Neuronal stem cell (in vitro differentiated cells): ENCODE measurements at regions not wholly inside any gene's neighbourhood (a gene's known extent, or its start where the extent isn't known, plus 50 kb on each side); places are given as distances from the start of the nearest gene placed in this dataset.

Experiments used
- DNase-seq: peaks from one replicate; pipeline ENCODE4 v3.0.0-alpha.2; 2013; ENCODE audit warnings: low spot score
- H2AFZ ChIP-seq: one replicate; pipeline ENCODE4 v1.6.1; 2013; ENCODE audit warnings: mild to moderate bottlenecking, low read length, inconsistent platforms
- H2AK5ac ChIP-seq: 2 replicates; pipeline ENCODE4 v1.6.1; 2013; ENCODE audit warnings: low read depth, mild to moderate bottlenecking, inconsistent platforms, low read length, moderate library complexity, mixed read lengths
- H2BK120ac ChIP-seq: 2 replicates; pipeline ENCODE4 v1.6.1; 2013; ENCODE audit warnings: low read depth, mild to moderate bottlenecking, inconsistent platforms, low read length, moderate library complexity, mixed read lengths
- H2BK12ac ChIP-seq: one replicate; pipeline ENCODE4 v1.6.1; 2013; ENCODE audit warnings: low read length, inconsistent platforms
- H2BK15ac ChIP-seq: 2 replicates; pipeline ENCODE4 v1.6.1; 2013; ENCODE audit warnings: mild to moderate bottlenecking, low read length, inconsistent platforms, mixed read lengths
- H2BK5ac ChIP-seq: one replicate; pipeline ENCODE4 v1.6.1; 2013; ENCODE audit warnings: inconsistent platforms, mild to moderate bottlenecking, low read length, moderate library complexity
- H3K14ac ChIP-seq: one replicate; pipeline ENCODE4 v1.6.1; 2013; ENCODE audit warnings: low read length, inconsistent platforms
- H3K18ac ChIP-seq: 2 replicates; pipeline ENCODE4 v1.6.1; 2013; ENCODE audit warnings: low read length, inconsistent platforms
- H3K23ac ChIP-seq: 2 replicates; pipeline ENCODE4 v1.6.1; 2013; ENCODE audit warnings: low read depth, mild to moderate bottlenecking, mixed read lengths, low read length, inconsistent platforms; ENCODE audit not compliant: poor library complexity
- H3K27ac ChIP-seq: replicated peaks from 3 replicates; pipeline ENCODE4 v1.5.1; 2013; ENCODE audit warnings: low read length, inconsistent platforms
- H3K27me3 ChIP-seq, 3 experiments: 2 replicates each; pipeline ENCODE4 v1.6.1; 2013; ENCODE audit warnings: low read length in 3 of 3, mild to moderate bottlenecking in 2 of 3, inconsistent platforms in 1 of 3, low read depth in 1 of 3, mixed read lengths in 1 of 3, moderate library complexity in 1 of 3; ENCODE audit not compliant: control insufficient read depth in 3 of 3, insufficient read depth in 3 of 3
- H3K36me3 ChIP-seq, 2 donors: replicated peaks in 1 of 2; 2 replicates each; pipeline ENCODE4 v1.6.1; 2013; ENCODE audit warnings: low read length in 2 of 2; ENCODE audit not compliant: control insufficient read depth in 2 of 2, insufficient read depth in 2 of 2
- H3K4ac ChIP-seq: 2 replicates; pipeline ENCODE4 v1.6.1; 2013; ENCODE audit warnings: inconsistent platforms, mild to moderate bottlenecking, low read length, moderate library complexity
- H3K4me1 ChIP-seq, 2 donors: 1 replicate in 1 of 2; 2 replicates in 1 of 2; pipeline ENCODE4 v1.6.1; 2013; ENCODE audit warnings: low read length in 2 of 2, low read depth in 1 of 2; ENCODE audit not compliant: control insufficient read depth in 2 of 2, insufficient read depth in 1 of 2
- H3K4me2 ChIP-seq: one replicate; pipeline ENCODE4 v1.6.1; 2013; ENCODE audit warnings: mild to moderate bottlenecking, low read length, inconsistent platforms; ENCODE audit not compliant: insufficient read depth, poor library complexity, severe bottlenecking
- H3K4me3 ChIP-seq, 2 donors: 2 replicates each; pipeline ENCODE4 v1.5.1; 2013; ENCODE audit warnings: low read length in 2 of 2, mild to moderate bottlenecking in 2 of 2, inconsistent platforms in 1 of 2, moderate library complexity in 1 of 2
- H3K79me1 ChIP-seq: one replicate; pipeline ENCODE4 v1.6.1; 2013; ENCODE audit warnings: low read depth, mild to moderate bottlenecking, inconsistent platforms, low read length, moderate library complexity
- H3K9ac ChIP-seq: one replicate; pipeline ENCODE4 v1.6.1; 2013; ENCODE audit warnings: mild to moderate bottlenecking, low read depth, low read length, inconsistent platforms; ENCODE audit not compliant: poor library complexity
- H3K9me3 ChIP-seq, 2 donors: replicated peaks in 1 of 2; 2 replicates each; pipeline versions ENCODE3 to v1.6.1; 2013; ENCODE audit warnings: low read length in 2 of 2, mild to moderate bottlenecking in 2 of 2, inconsistent platforms in 1 of 2, low read depth in 1 of 2, mixed read lengths in 1 of 2, moderate library complexity in 1 of 2; ENCODE audit not compliant: control insufficient read depth in 2 of 2, insufficient read depth in 1 of 2
- H4K8ac ChIP-seq: one replicate; pipeline ENCODE4 v1.6.1; 2013; ENCODE audit warnings: low read depth, mild to moderate bottlenecking, inconsistent platforms, low read length, moderate library complexity
- H4K91ac ChIP-seq: one replicate; pipeline ENCODE4 v1.6.1; 2013; ENCODE audit warnings: low read length, low read depth, mild to moderate bottlenecking, inconsistent platforms; ENCODE audit not compliant: poor library complexity
- WGBS, 2 donors: extraction: QIAGEN DNeasy Blood & Tissue Kit; methylation state at CpG; one replicate each; pipeline ENCODE4 v1.1.7; 2013; ENCODE audit warnings: missing lambda C conversion rate in 2 of 2, mixed read lengths in 1 of 2; ENCODE audit not compliant: insufficient read length in 2 of 2, insufficient replicate concordance in 1 of 2; ENCODE audit errors: extremely low coverage in 2 of 2; 5-methylcytosine and 5-hydroxymethylcytosine counted together

DNA sequence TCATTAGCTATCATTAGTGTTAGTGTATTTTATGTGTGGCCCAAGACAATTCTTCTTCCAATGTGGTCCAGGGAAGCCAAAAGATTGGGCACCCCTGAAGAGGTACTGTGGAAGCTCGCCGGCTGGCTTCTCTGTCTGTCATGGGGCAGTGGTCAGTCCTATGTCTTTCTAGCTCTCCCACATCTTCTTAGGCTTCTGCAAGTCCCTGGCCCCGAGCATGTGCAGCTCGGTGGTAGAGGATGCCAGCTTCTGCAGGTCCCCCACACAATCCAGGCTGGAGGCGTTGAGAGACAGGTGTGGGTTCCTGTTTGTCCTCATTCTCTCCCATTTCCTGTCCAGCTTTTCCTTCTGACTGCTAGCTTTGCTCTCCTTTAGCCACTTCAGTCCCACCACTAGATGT, 134.1 kb upstream of the NALF2 start:
- no peaks in the 10 kb centered on the region for H3K4me1 ChIP-seq
- no peak overlapping the region for H4K8ac ChIP-seq
- no peak overlapping the region for H3K27ac ChIP-seq
- H2BK12ac ChIP-seq: no peak overlapping the region
- H3K4me2 ChIP-seq: no peak overlapping the region
- no peak overlapping the region for H3K4me3 ChIP-seq
- H3K18ac ChIP-seq: no peak overlapping the region
- H4K91ac ChIP-seq: no peak overlapping the region
- no peaks in the 10 kb centered on the region for H3K36me3 ChIP-seq
- H3K9me3 ChIP-seq: no peaks in the 10 kb centered on the region
- no peaks in the 10 kb centered on the region for H3K79me1 ChIP-seq
- no peak overlapping the region for H2BK15ac ChIP-seq
- no peak overlapping the region for H2BK5ac ChIP-seq
- no peak overlapping the region for H3K4ac ChIP-seq
- WGBS, 2 donors: no CpG with 5 or more reads among the region's 5 CpGs
- H3K9ac ChIP-seq: no peak overlapping the region
- no peak overlapping the region for H2AFZ ChIP-seq
- no peak overlapping the region for H3K14ac ChIP-seq
- no peak overlapping the region for H2AK5ac ChIP-seq
- H2BK120ac ChIP-seq: no peak overlapping the region
- H3K27me3 ChIP-seq: no peaks in the 10 kb centered on the region
- H3K23ac ChIP-seq: no peak overlapping the region
- DNase-seq: no peak

GRCh38 chrX:69366183-69366582, 137.9 kb upstream of the NALF2 start:
- no peaks in the 10 kb centered on the region for H3K36me3 ChIP-seq
- no peaks in the 10 kb centered on the region for H3K79me1 ChIP-seq
- H4K91ac ChIP-seq: no peak overlapping the region
- H2BK120ac ChIP-seq: no peak overlapping the region
- no peak overlapping the region for H2BK5ac ChIP-seq
- H4K8ac ChIP-seq: no peak overlapping the region
- no CpG with 5 or more reads among the region's 2 CpGs for WGBS, 2 donors
- H3K18ac ChIP-seq: no peak overlapping the region
- peaks cover 0 to 5% of the 10 kb centered on the region in 2 donors for H3K4me1 ChIP-seq
- no peak overlapping the region for H3K4me2 ChIP-seq
- H3K9me3 ChIP-seq: no peaks in the 10 kb centered on the region
- no peak overlapping the region for H2BK15ac ChIP-seq
- H2AK5ac ChIP-seq: no peak overlapping the region
- H3K23ac ChIP-seq: no peak overlapping the region
- H2BK12ac ChIP-seq: no peak overlapping the region
- no peak overlapping the region for H3K9ac ChIP-seq
- H3K14ac ChIP-seq: no peak overlapping the region
- H2AFZ ChIP-seq: no peak overlapping the region
- peaks cover 0 to 8% (median 0%) of the 10 kb centered on the region in 3 experiments for H3K27me3 ChIP-seq
- no peak overlapping the region for H3K4ac ChIP-seq
- no peak overlapping the region for H3K27ac ChIP-seq
- DNase-seq: no peak
- H3K4me3 ChIP-seq: no peak overlapping the region

- Histone ChIP-seq H3K9ac (no peak overlapping the region), H4K8ac (no peak overlapping the region), H2BK120ac (no peak overlapping the region), H2BK15ac (no peak overlapping the region), H3K4ac (no peak overlapping the region), H3K27me3 (peaks cover 0 to 8% (median 0%) of the 10 kb centered on the region in 3 experiments), H3K79me1 (no peaks in the 10 kb centered on the region), H3K4me3 (no peak overlapping the region), H3K18ac (no peak overlapping the region), H2AK5ac (no peak overlapping the region), H4K91ac (no peak overlapping the region), H3K23ac (no peak overlapping the region), H2AFZ (no peak overlapping the region), H3K4me2 (no peak overlapping the region), H2BK12ac (no peak overlapping the region), H3K14ac (no peak overlapping the region), H3K9me3 (no peaks in the 10 kb centered on the region), H2BK5ac (no peak overlapping the region), H3K36me3 (no peaks in the 10 kb centered on the region), H3K27ac (no peak overlapping the region), H3K4me1 (peaks cover 0 to 5% of the 10 kb centered on the region in 2 donors)
- DNase-seq: no peak
- WGBS, 2 donors: no CpG with 5 or more reads among the region's 1 CpG
Observed at GRCh38 chrX:69365755-69366154, 138.4 kb upstream of the NALF2 start.

DNA sequence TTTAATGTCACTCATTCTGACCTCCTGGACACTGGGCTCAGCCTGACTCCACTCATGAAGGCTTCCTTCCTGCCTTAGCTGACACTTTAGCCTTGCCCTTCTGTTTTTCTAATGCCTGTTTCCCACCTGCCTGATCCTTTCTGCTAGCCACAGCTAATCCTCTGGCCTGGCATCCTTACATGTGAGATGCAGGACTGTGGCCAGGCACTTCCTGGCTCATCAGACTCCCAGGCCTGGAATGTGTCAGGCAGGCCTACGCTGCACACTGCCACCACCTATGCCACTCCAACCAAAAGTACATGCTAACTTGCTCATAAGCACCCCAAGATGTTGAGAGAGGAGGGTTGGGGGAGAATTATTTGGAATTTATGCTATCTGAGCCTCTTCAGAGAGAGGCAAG, 138.8 kb upstream of the NALF2 start:
- Histone ChIP-seq H4K91ac (no peak overlapping the region), H3K4ac (no peak overlapping the region), H3K4me3 (no peak overlapping the region), H2AK5ac (no peak overlapping the region), H3K79me1 (no peaks in the 10 kb centered on the region), H3K18ac (no peak overlapping the region), H2BK15ac (no peak overlapping the region), H3K14ac (peak overlapping the region; percentile 21), H3K4me1 (peaks cover 0 to 5% of the 10 kb centered on the region in 2 donors), H2AFZ (no peak overlapping the region), H3K4me2 (no peak overlapping the region), H2BK12ac (no peak overlapping the region), H4K8ac (no peak overlapping the region), H3K27me3 (peaks cover 0 to 8% (median 0%) of the 10 kb centered on the region in 3 experiments), H2BK5ac (no peak overlapping the region), H2BK120ac (no peak overlapping the region), H3K23ac (no peak overlapping the region), H3K27ac (no peak overlapping the region), H3K9me3 (no peaks in the 10 kb centered on the region), H3K9ac (no peak overlapping the region), H3K36me3 (no peaks in the 10 kb centered on the region)
- no CpG with 5 or more reads among the region's 1 CpG for WGBS, 2 donors
- DNase-seq: no peak
